MM.1S (cell line): ENCODE measurements at regions not wholly inside any gene's neighbourhood (a gene's known extent, or its start where the extent isn't known, plus 50 kb on each side); places are given as distances from the start of the nearest gene placed in this dataset.

Experiments
- EZH2 ChIP-seq: fragments of 300-600 bp; sonication (generic); optimal IDR thresholded peaks from 2 replicates; pipeline ENCODE3; 2017; ENCODE audit warnings: low read depth, mild to moderate bottlenecking, antibody characterized with exemption, low read length, mixed read lengths
- TF ChIP-seq, protein P1 (sequence below): fragments of 300-600 bp; sonication (generic); IDR thresholded peaks from 2 replicates; pipeline ENCODE4 v1.5.1; 2016; ENCODE audit warnings: antibody characterized with exemption, low read length, mixed read lengths

DNA sequence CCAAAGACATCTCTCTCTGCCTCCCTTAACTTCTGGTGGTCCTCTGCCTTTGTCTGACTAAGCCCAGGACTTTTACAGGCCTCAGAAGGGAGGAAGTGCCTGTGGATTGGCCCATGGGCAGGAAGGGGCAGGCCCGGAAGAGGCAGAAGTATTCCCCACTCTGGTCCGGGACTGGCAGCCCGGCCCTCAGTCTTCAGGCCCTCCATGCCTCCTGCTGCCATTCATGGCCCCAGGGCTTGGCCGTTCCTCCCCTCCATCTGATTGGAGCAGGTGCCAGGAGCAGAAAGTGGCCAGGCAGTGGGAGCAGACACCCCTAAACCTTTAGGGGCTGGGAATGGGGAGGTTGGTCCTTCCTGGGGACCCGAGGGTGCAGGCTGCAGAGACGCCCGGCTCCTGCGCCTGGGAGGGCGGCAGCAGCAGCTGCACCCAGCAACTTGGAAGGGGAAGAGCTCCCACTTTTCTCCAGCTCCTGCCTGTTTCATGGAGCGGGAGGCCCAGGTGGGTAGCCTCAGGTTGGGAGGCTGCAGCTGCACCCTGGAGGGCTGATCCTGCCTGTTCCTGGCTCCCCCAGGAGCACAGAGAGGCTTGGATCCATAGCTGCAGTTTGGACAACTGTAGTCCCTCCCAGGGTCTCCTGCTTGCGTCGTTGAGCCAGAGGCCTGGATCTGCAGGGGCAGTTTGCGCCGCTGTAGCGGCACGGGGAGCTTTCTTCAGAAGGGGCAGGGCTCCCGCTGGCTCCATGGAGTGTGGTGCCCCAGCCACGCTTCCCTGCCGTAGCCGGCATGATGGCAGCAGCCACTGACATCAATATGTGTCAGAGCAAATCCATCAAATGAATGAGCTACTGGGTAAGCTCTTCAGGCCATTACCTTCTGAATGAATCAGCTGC lies 661.5 kb upstream of the NUDT12 start:
- TF ChIP-seq, protein P1, sequence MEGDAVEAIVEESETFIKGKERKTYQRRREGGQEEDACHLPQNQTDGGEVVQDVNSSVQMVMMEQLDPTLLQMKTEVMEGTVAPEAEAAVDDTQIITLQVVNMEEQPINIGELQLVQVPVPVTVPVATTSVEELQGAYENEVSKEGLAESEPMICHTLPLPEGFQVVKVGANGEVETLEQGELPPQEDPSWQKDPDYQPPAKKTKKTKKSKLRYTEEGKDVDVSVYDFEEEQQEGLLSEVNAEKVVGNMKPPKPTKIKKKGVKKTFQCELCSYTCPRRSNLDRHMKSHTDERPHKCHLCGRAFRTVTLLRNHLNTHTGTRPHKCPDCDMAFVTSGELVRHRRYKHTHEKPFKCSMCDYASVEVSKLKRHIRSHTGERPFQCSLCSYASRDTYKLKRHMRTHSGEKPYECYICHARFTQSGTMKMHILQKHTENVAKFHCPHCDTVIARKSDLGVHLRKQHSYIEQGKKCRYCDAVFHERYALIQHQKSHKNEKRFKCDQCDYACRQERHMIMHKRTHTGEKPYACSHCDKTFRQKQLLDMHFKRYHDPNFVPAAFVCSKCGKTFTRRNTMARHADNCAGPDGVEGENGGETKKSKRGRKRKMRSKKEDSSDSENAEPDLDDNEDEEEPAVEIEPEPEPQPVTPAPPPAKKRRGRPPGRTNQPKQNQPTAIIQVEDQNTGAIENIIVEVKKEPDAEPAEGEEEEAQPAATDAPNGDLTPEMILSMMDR: no peak
- no peak for TF ChIP-seq EZH2
